Activated CD8-positive, alpha-beta T cell treated with anti-CD3 and anti-CD28 coated beads, Interleukin-2, amount 10 ng/mL, durations not matched to agents 7 days and 5 days (primary cell): ENCODE measurements at regions not wholly inside any gene's neighbourhood (a gene's known extent, or its start where the extent isn't known, plus 50 kb on each side); places are given as distances from the start of the nearest gene placed in this dataset.
"Not testable (repeated sequence)": the region's sequence is repeated elsewhere in the genome, so short reads cannot be mapped to it uniquely, and the experiment has no call there.

Experiments
- ATAC-seq: fragments of 150-1000 bp; cut with Tn5 transposase; one replicate; pipeline ENCODE4 v1.10.0; 2021; ENCODE audit warnings: moderate library complexity
- CTCF ChIA-PET: fragments of 350-600 bp; sonication (Branson Sonifier 250); formaldehyde crosslinking; loops from one replicate; lab custom pipeline; 2021; ENCODE audit warnings: antibody characterized with exemption; lab: Charles Lee
- POLR2A ChIA-PET: fragments of 350-600 bp; sonication (Branson Sonifier 250); formaldehyde crosslinking; loops from one replicate; lab custom pipeline; 2021; ENCODE audit warnings: antibody characterized with exemption; lab: Charles Lee
- DNase-seq: peaks from one replicate; pipeline ENCODE4 v3.0.0-alpha.2; 2020
- H3K27ac Mint-ChIP-seq: one replicate; pipeline ENCODE4 v1.8.0; 2021; ENCODE audit warnings: mild to moderate bottlenecking, mixed read lengths
- H3K27me3 Mint-ChIP-seq: one replicate; pipeline ENCODE4 v1.8.0; 2021; ENCODE audit warnings: low read depth, mixed read lengths
- H3K36me3 Mint-ChIP-seq: one replicate; pipeline ENCODE4 v1.8.0; 2021; ENCODE audit warnings: low read depth, mixed read lengths
- H3K4me1 Mint-ChIP-seq: one replicate; pipeline ENCODE4 v1.8.0; 2021; ENCODE audit warnings: low read depth, mixed read lengths
- H3K4me3 Mint-ChIP-seq: one replicate; pipeline ENCODE4 v1.8.0; 2021; ENCODE audit warnings: mild to moderate bottlenecking, mixed read lengths
- H3K9me3 Mint-ChIP-seq: one replicate; pipeline ENCODE4 v1.8.0; 2022; ENCODE audit warnings: mixed read lengths; ENCODE audit not compliant: insufficient read depth

DNA sequence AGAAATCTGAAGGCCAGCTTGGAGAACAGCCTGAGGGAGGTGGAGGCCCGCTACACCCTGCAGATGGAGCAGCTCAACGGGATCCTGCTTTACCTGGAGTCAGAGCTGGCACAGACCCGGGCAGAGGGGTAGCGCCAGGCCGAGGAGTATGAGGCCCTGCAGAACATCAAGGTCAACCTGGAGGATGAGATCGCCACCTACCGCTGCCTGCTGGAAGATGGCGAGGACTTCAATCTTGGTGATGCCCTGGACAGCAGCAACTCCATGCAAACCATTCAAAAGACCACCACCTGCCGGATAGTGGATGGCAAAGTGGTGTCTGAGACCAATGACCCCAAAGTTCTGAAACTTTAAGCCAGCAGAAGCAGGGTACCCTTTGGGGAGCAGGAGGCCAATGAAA is 318.4 kb downstream of the ZFHX3 start:
- H3K27ac Mint-ChIP-seq, H3K4me3 Mint-ChIP-seq, H3K27me3 Mint-ChIP-seq, DNase-seq, CTCF ChIA-PET, POLR2A ChIA-PET, ATAC-seq, H3K4me1 Mint-ChIP-seq, H3K36me3 Mint-ChIP-seq, H3K9me3 Mint-ChIP-seq: not testable (repeated sequence)

DNA sequence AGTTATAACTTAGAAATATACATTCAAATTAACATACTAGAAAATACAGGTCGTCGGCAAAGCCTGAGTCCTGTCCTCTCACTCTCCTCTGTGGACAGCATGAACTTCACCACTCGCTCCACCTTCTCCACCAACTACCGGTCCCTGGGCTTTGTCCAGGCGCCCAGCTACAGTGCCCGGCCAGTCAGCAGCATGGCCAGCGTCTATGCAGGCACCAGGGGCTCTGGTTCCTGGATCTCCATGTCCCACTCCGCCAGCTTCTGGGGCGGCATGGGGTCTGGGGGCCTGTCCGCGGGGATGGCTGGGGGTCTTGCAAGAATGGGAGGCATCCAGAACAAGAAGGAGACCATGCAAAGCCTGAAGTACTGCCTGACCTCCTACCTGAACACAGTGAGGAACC is 319.4 kb downstream of the ZFHX3 start:
- ChIA-PET POLR2A (no interaction called here), CTCF (no interaction called here)
- Mint-ChIP-seq H3K4me3 (no peak overlapping the region), H3K9me3 (no peaks in the 10 kb centered on the region), H3K36me3 (no peaks in the 10 kb centered on the region), H3K27me3 (no peaks in the 10 kb centered on the region), H3K4me1 (no peaks in the 10 kb centered on the region), H3K27ac (no peak overlapping the region)
- DNase-seq, result no peak
- ATAC-seq, result no peak

- H3K9me3 Mint-ChIP-seq, result no peaks in the 10 kb centered on the region
- CTCF ChIA-PET, result no interaction called here
- no peaks in the 10 kb centered on the region for H3K36me3 Mint-ChIP-seq
- ATAC-seq, result no peak
- H3K4me3 Mint-ChIP-seq, result no peak overlapping the region
- no peaks in the 10 kb centered on the region for H3K4me1 Mint-ChIP-seq
- no peaks in the 10 kb centered on the region for H3K27me3 Mint-ChIP-seq
- no peak for DNase-seq
- POLR2A ChIA-PET, result no interaction called here
- H3K27ac Mint-ChIP-seq, result no peak overlapping the region
Observed at GRCh38 chr16:72727565-72727964, 320.4 kb downstream of the ZFHX3 start.

GRCh38 chr16:72725643-72726042 is 322.3 kb downstream of the ZFHX3 start:
- ChIA-PET POLR2A (no interaction called here), CTCF (no interaction called here)
- H3K4me1 Mint-ChIP-seq, result no peaks in the 10 kb centered on the region
- no peak for DNase-seq
- no peak overlapping the region for H3K4me3 Mint-ChIP-seq
- no peaks in the 10 kb centered on the region for H3K27me3 Mint-ChIP-seq
- H3K27ac Mint-ChIP-seq, result no peak overlapping the region
- H3K9me3 Mint-ChIP-seq, result no peaks in the 10 kb centered on the region
- no peak for ATAC-seq
- H3K36me3 Mint-ChIP-seq, result no peaks in the 10 kb centered on the region

DNA sequence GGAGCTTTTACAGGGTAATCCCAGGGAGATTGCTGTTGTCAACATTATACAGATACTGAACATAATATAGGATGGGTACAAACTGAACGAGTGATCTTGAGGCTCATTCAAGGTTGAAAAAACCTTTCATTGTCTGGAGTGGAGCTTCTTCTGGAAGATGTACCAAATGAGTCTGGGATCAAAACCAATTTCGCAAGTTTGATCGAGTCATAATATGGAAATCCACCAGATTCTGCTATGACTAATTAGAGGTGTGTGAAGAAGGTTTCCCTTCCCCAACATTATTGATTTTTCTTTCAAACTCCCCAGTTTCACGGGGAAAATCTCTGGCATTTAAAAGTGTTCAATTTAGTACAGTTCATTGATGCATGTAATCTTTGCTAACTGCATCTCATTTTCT is 324.1 kb downstream of the ZFHX3 start:
- Mint-ChIP-seq H3K27ac (no peak overlapping the region), H3K9me3 (no peaks in the 10 kb centered on the region), H3K4me3 (no peak overlapping the region), H3K4me1 (no peaks in the 10 kb centered on the region), H3K36me3 (no peaks in the 10 kb centered on the region), H3K27me3 (no peaks in the 10 kb centered on the region)
- ChIA-PET POLR2A (no interaction called here), CTCF (no interaction called here)
- ATAC-seq (no peak), DNase-seq (no peak)

GRCh38 chr16:72722552-72722951 is 325.4 kb downstream of the ZFHX3 start:
- H3K4me3 Mint-ChIP-seq, result no peak overlapping the region
- H3K4me1 Mint-ChIP-seq, result no peaks in the 10 kb centered on the region
- ChIA-PET CTCF (no interaction called here), POLR2A (no interaction called here)
- H3K9me3 Mint-ChIP-seq, result no peaks in the 10 kb centered on the region
- DNase-seq, result no peak
- no peaks in the 10 kb centered on the region for H3K36me3 Mint-ChIP-seq
- H3K27ac Mint-ChIP-seq, result no peak overlapping the region
- no peaks in the 10 kb centered on the region for H3K27me3 Mint-ChIP-seq
- no peak for ATAC-seq

GRCh38 chr16:72721981-72722380 is 325.9 kb downstream of the ZFHX3 start:
- ATAC-seq, result no peak
- no peaks in the 10 kb centered on the region for H3K9me3 Mint-ChIP-seq
- H3K36me3 Mint-ChIP-seq, result no peaks in the 10 kb centered on the region
- POLR2A ChIA-PET, result no interaction called here
- CTCF ChIA-PET, result no interaction called here
- no peaks in the 10 kb centered on the region for H3K27me3 Mint-ChIP-seq
- no peak overlapping the region for H3K27ac Mint-ChIP-seq
- DNase-seq, result no peak
- H3K4me1 Mint-ChIP-seq, result no peaks in the 10 kb centered on the region
- H3K4me3 Mint-ChIP-seq, result no peak overlapping the region

- no peak overlapping the region for H3K4me3 Mint-ChIP-seq
- H3K9me3 Mint-ChIP-seq, result peaks cover 18% of the 10 kb centered on the region
- no peak overlapping the region for H3K27ac Mint-ChIP-seq
- peaks cover 21% of the 10 kb centered on the region for H3K36me3 Mint-ChIP-seq
- DNase-seq (no peak), ATAC-seq (no peak)
- CTCF ChIA-PET, result no interaction called here
- no peaks in the 10 kb centered on the region for H3K4me1 Mint-ChIP-seq
- POLR2A ChIA-PET, result interaction anchor here (0.5 kb wide), 1 partner anchor 20 kb away, joined by 3 read pairs; no protein-coding TSS in a partner anchor
- H3K27me3 Mint-ChIP-seq, result no peaks in the 10 kb centered on the region
Observed at GRCh38 chr16:72715267-72715666, 332.7 kb downstream of the ZFHX3 start.

- Mint-ChIP-seq H3K36me3 (peaks cover 21% of the 10 kb centered on the region), H3K27ac (no peak overlapping the region), H3K4me1 (no peaks in the 10 kb centered on the region), H3K4me3 (no peak overlapping the region), H3K27me3 (no peaks in the 10 kb centered on the region), H3K9me3 (peaks cover 22% of the 10 kb centered on the region)
- ChIA-PET POLR2A (no interaction called here), CTCF (no interaction called here)
- ATAC-seq (no peak), DNase-seq (no peak)
Observed at GRCh38 chr16:72711823-72712222, 336.1 kb downstream of the ZFHX3 start.

GRCh38 chr16:72705801-72706200 is 342.1 kb downstream of the ZFHX3 start:
- CTCF ChIA-PET, result no interaction called here
- H3K27ac Mint-ChIP-seq, result no peak overlapping the region
- no peak for ATAC-seq

GRCh38 chr16:72704746-72705372 is 343.1 kb downstream of the ZFHX3 start:
- no peak for DNase-seq
- H3K9me3 Mint-ChIP-seq, result peaks cover 4% of the 10 kb centered on the region
- POLR2A ChIA-PET, result no interaction called here
- no peaks in the 10 kb centered on the region for H3K36me3 Mint-ChIP-seq
- CTCF ChIA-PET, result no interaction called here
- H3K4me1 Mint-ChIP-seq, result no peaks in the 10 kb centered on the region
- no peak overlapping the region for H3K4me3 Mint-ChIP-seq
- ATAC-seq, result no peak
- no peak overlapping the region for H3K27ac Mint-ChIP-seq
- H3K27me3 Mint-ChIP-seq, result no peaks in the 10 kb centered on the region

More at GRCh38 chr16:72705801-72706200, 342.1 kb downstream of the ZFHX3 start:
- Mint-ChIP-seq H3K4me3 (no peak overlapping the region), H3K27me3 (no peaks in the 10 kb centered on the region), H3K4me1 (no peaks in the 10 kb centered on the region), H3K36me3 (peaks cover under 1% of the 10 kb centered on the region), H3K9me3 (peaks cover 4% of the 10 kb centered on the region)
- POLR2A ChIA-PET, result no interaction called here
- DNase-seq, result no peak

DNA sequence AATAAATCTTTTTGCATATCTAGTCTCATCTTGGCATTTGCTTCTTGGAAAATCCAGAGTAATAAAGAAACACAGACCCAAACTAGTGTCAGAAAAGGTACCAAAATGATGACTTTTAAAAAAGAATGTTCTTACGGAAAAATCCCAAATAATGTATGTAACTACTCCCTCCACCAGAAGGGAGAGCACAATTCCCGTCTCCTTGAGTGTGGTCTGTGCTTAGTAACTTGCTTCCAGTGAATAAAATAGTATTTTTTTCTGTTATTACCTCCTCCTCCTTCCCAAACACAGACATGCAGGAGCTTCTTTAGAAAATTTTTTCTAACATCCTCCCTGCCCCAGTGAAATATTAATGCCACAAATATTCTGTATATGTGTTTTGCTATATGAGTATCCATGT is 358.1 kb downstream of the ZFHX3 start:
- Mint-ChIP-seq H3K4me3 (no peak overlapping the region), H3K4me1 (no peaks in the 10 kb centered on the region), H3K9me3 (no peaks in the 10 kb centered on the region), H3K27me3 (no peaks in the 10 kb centered on the region), H3K36me3 (no peaks in the 10 kb centered on the region), H3K27ac (no peak overlapping the region)
- ATAC-seq (no peak), DNase-seq (no peak)
- ChIA-PET CTCF (no interaction called here), POLR2A (no interaction called here)

- no peak for DNase-seq
- Mint-ChIP-seq H3K4me1 (no peaks in the 10 kb centered on the region), H3K9me3 (no peaks in the 10 kb centered on the region), H3K27ac (no peak overlapping the region), H3K36me3 (no peaks in the 10 kb centered on the region), H3K27me3 (no peaks in the 10 kb centered on the region), H3K4me3 (no peak overlapping the region)
- ChIA-PET CTCF (no interaction called here), POLR2A (no interaction called here)
- ATAC-seq, result no peak
Observed at GRCh38 chr16:72680732-72681131, 367.2 kb downstream of the ZFHX3 start.
